H9 (cell line): ENCODE measurements at regions not wholly inside any gene's neighbourhood (a gene's known extent, or its start where the extent isn't known, plus 50 kb on each side); places are given as distances from the start of the nearest gene placed in this dataset.

Experiments used
- DNase-seq: peaks from one replicate; pipeline ENCODE4 v3.0.0-alpha.2; 2017
- H2AFZ ChIP-seq: one replicate; pipeline ENCODE4 v1.6.1; 2013; ENCODE audit warnings: mild to moderate bottlenecking, low read length, control low read depth, moderate library complexity
- H2AK5ac ChIP-seq: 2 replicates; pipeline ENCODE4 v1.6.1; 2013; ENCODE audit warnings: low read length, control low read depth, mixed read lengths; ENCODE audit not compliant: insufficient read length
- H2BK120ac ChIP-seq: one replicate; pipeline ENCODE4 v1.6.1; 2013; ENCODE audit warnings: low read depth, mild to moderate bottlenecking, low read length, control low read depth, inconsistent platforms; ENCODE audit not compliant: poor library complexity, severe bottlenecking
- H2BK12ac ChIP-seq: 2 replicates; pipeline ENCODE4 v1.6.1; 2013; ENCODE audit warnings: low read length, control low read depth, mixed read lengths, low read depth; ENCODE audit not compliant: insufficient read length
- H2BK15ac ChIP-seq: 2 replicates; pipeline ENCODE4 v1.6.1; 2013; ENCODE audit warnings: low read depth, low read length, control low read depth
- H2BK20ac ChIP-seq: one replicate; pipeline ENCODE4 v1.6.1; 2013; ENCODE audit warnings: low read depth, mild to moderate bottlenecking, low read length, control low read depth, inconsistent platforms; ENCODE audit not compliant: poor library complexity, severe bottlenecking
- H2BK5ac ChIP-seq: 2 replicates; pipeline ENCODE4 v1.6.1; 2013; ENCODE audit warnings: low read length, control low read depth, mixed read lengths; ENCODE audit not compliant: insufficient read length
- H3K14ac ChIP-seq: 2 replicates; pipeline ENCODE4 v1.6.1; 2013; ENCODE audit warnings: low read length, control low read depth; ENCODE audit not compliant: insufficient read depth
- H3K18ac ChIP-seq: 2 replicates; pipeline ENCODE4 v1.6.1; 2013; ENCODE audit warnings: low read depth, mild to moderate bottlenecking, mixed read lengths, low read length, control low read depth; ENCODE audit not compliant: insufficient read length
- H3K23ac ChIP-seq: 2 replicates; pipeline ENCODE4 v1.6.1; 2013; ENCODE audit warnings: low read length, control low read depth, mixed read lengths, low read depth; ENCODE audit not compliant: insufficient read length
- H3K23me2 ChIP-seq: 2 replicates; pipeline ENCODE4 v1.6.1; 2013; ENCODE audit warnings: low read depth, mild to moderate bottlenecking, mixed read lengths, low read length, control low read depth; ENCODE audit not compliant: insufficient read length, poor library complexity, severe bottlenecking
- H3K27ac ChIP-seq: 2 replicates; pipeline ENCODE4 v1.5.1; 2013; ENCODE audit warnings: low read length, control low read depth, mixed read lengths, low read depth; ENCODE audit not compliant: insufficient read length
- H3K27me3 ChIP-seq: 2 replicates; pipeline ENCODE4 v1.6.1; 2013; ENCODE audit warnings: low read length, control low read depth, inconsistent platforms; ENCODE audit not compliant: insufficient read depth
- H3K4ac ChIP-seq: 2 replicates; pipeline ENCODE4 v1.6.1; 2013; ENCODE audit warnings: low read depth, mild to moderate bottlenecking, control low read depth, inconsistent platforms, low read length, moderate library complexity
- H3K4me1 ChIP-seq: 2 replicates; pipeline ENCODE4 v1.6.1; 2013; ENCODE audit warnings: low read length, control low read depth, inconsistent platforms; ENCODE audit not compliant: insufficient read depth
- H3K4me2 ChIP-seq: 2 replicates; pipeline ENCODE4 v1.6.1; 2013; ENCODE audit warnings: low read length, control low read depth, mixed read lengths; ENCODE audit not compliant: insufficient read length, insufficient read depth
- H3K56ac ChIP-seq: 2 replicates; pipeline ENCODE4 v1.6.1; 2013; ENCODE audit warnings: low read depth, mild to moderate bottlenecking, mixed read lengths, low read length, control low read depth; ENCODE audit not compliant: insufficient read length
- H3K79me1 ChIP-seq: 2 replicates; pipeline ENCODE4 v1.6.1; 2013; ENCODE audit warnings: low read depth, mild to moderate bottlenecking, moderate library complexity, low read length, control low read depth, inconsistent platforms; ENCODE audit not compliant: insufficient read depth, poor library complexity, severe bottlenecking
- H3K79me2 ChIP-seq: 2 replicates; pipeline ENCODE4 v1.6.1; 2013; ENCODE audit warnings: low read length, control low read depth, inconsistent platforms; ENCODE audit not compliant: insufficient read depth
- H3K9ac ChIP-seq: 2 replicates; pipeline ENCODE4 v1.6.1; 2013; ENCODE audit warnings: low read length, control low read depth, mixed read lengths; ENCODE audit not compliant: insufficient read length; ENCODE audit errors: extremely low read depth
- H3K9me3 ChIP-seq: one replicate; pipeline ENCODE4 v1.6.1; 2013; ENCODE audit warnings: low read depth, low read length, inconsistent platforms; ENCODE audit not compliant: control insufficient read depth
- H3T11ph ChIP-seq: one replicate; pipeline ENCODE4 v1.6.1; 2013; ENCODE audit warnings: mild to moderate bottlenecking, low read length, control low read depth, inconsistent platforms
- H4K20me1 ChIP-seq: one replicate; pipeline ENCODE4 v1.6.1; 2013; ENCODE audit not compliant: control insufficient read depth, insufficient read length, insufficient read depth
- H4K5ac ChIP-seq: 2 replicates; pipeline ENCODE4 v1.6.1; 2013; ENCODE audit warnings: low read depth, mild to moderate bottlenecking, mixed read lengths, low read length, control low read depth; ENCODE audit not compliant: insufficient read length
- H4K8ac ChIP-seq: replicated peaks from 2 replicates; pipeline ENCODE4 v1.6.1; 2013; ENCODE audit warnings: low read length, control low read depth, mixed read lengths, low read depth; ENCODE audit not compliant: insufficient read length
- H4K91ac ChIP-seq: 2 replicates; pipeline ENCODE4 v1.6.1; 2013; ENCODE audit warnings: low read depth, mild to moderate bottlenecking, moderate library complexity, mixed read lengths, low read length, control low read depth; ENCODE audit not compliant: insufficient read length
- H3K27ac Mint-ChIP-seq, 3 experiments: 2 replicates in 2 of 3; 3 replicates in 1 of 3; pipeline ENCODE4 v1.8.0; 2020 to 2021; ENCODE audit warnings: mixed read lengths in 3 of 3, mild to moderate bottlenecking in 1 of 3, moderate library complexity in 1 of 3
- H3K27me3 Mint-ChIP-seq: 2 replicates; pipeline ENCODE4 v1.8.0; 2021; ENCODE audit warnings: low read depth, mild to moderate bottlenecking, moderate library complexity, mixed read lengths
- H3K36me3 Mint-ChIP-seq, 3 experiments: 2 replicates in 2 of 3; 3 replicates in 1 of 3; pipeline ENCODE4 v1.8.0; 2020 to 2021; ENCODE audit warnings: low read depth in 3 of 3, mixed read lengths in 3 of 3; ENCODE audit not compliant: insufficient read depth in 1 of 3
- H3K4me1 Mint-ChIP-seq, 2 experiments: 2 replicates each; pipeline ENCODE4 v1.8.0; 2020; ENCODE audit warnings: mixed read lengths in 2 of 2
- H3K4me3 Mint-ChIP-seq, 2 experiments: 2 replicates in 1 of 2; 3 replicates in 1 of 2; pipeline ENCODE4 v1.8.0; 2020 to 2021; ENCODE audit warnings: mild to moderate bottlenecking in 2 of 2, mixed read lengths in 2 of 2, moderate library complexity in 1 of 2
- H3K9me3 Mint-ChIP-seq, 2 experiments: 2 replicates in 1 of 2; 3 replicates in 1 of 2; pipeline ENCODE4 v1.8.0; 2020; ENCODE audit warnings: mild to moderate bottlenecking in 2 of 2, mixed read lengths in 2 of 2, moderate library complexity in 1 of 2
- WGBS: extraction: QIAGEN DNeasy Blood & Tissue Kit; methylation state at CpG from one replicate; pipeline ENCODE4 v1.1.7; 2013; ENCODE audit warnings: missing lambda C conversion rate, low lambda C conversion rate, mixed read lengths; ENCODE audit not compliant: insufficient read length; ENCODE audit errors: extremely low coverage; 5-methylcytosine and 5-hydroxymethylcytosine counted together
- TF ChIP-seq, protein P1 (sequence below): fragments of 200-600 bp; sonication (generic); conservative IDR thresholded peaks from 3 replicates; pipeline ENCODE4 v1.8.0; 2021; ENCODE audit warnings: antibody characterized with exemption, mild to moderate bottlenecking

DNA sequence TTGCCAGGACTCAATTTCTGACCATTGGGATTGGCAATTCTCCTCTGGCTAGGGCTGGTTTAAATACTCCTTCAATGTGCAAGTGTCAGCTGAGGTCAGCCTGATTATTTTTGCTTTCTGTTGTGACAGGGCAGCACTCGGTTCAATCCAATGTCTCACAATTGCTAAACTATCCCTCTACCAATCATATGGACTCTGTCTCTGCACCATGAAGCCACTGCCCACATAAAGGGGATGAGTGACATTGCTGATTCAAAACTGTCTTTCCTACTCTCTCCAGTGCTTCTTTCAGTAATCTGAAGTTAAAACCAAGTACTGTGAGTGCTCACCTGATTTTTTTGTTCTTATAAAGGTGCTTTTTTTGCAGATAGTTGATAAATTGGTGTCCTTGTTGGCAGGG lies 1030.7 kb downstream of the GLUD2 start:
- no peak overlapping the region for H3T11ph ChIP-seq
- H2BK15ac ChIP-seq, result no peak overlapping the region
- no peak overlapping the region for H3K14ac ChIP-seq
- no CpG with 5 or more reads among the region's 1 CpG for WGBS
- no peak overlapping the region for H3K4ac ChIP-seq
- peaks cover 0 to 4% (median 0%) of the 10 kb centered on the region in 3 experiments; a peak in 1 of 7 replicates for H3K36me3 Mint-ChIP-seq
- no peaks in the 10 kb centered on the region for H3K23me2 ChIP-seq
- no peak overlapping the region for H3K18ac ChIP-seq
- no peaks in the 10 kb centered on the region for H4K20me1 ChIP-seq
- no peak overlapping the region for H3K27ac ChIP-seq
- H3K56ac ChIP-seq, result no peak overlapping the region
- H3K4me3 Mint-ChIP-seq, result no peak overlapping the region
- no peak overlapping the region for H4K5ac ChIP-seq
- no peak overlapping the region for H2BK120ac ChIP-seq
- H3K9ac ChIP-seq, result no peak overlapping the region
- H3K9me3 Mint-ChIP-seq, result peaks cover 1 to 58% of the 10 kb centered on the region in 2 experiments; a peak in 3 of 5 replicates
- no peak overlapping the region for H2BK5ac ChIP-seq
- no peaks in the 10 kb centered on the region for H3K4me1 ChIP-seq
- no peak overlapping the region for H3K23ac ChIP-seq
- H3K27ac Mint-ChIP-seq, result no peak overlapping the region
- DNase-seq, result no peak
- no peak overlapping the region for H2BK20ac ChIP-seq
- H2AFZ ChIP-seq, result no peak overlapping the region
- no peaks in the 10 kb centered on the region for H3K79me2 ChIP-seq
- H3K79me1 ChIP-seq, result no peaks in the 10 kb centered on the region
- H3K9me3 ChIP-seq, result no peaks in the 10 kb centered on the region
- H2AK5ac ChIP-seq, result no peak overlapping the region
- no peak overlapping the region for H2BK12ac ChIP-seq
- no peaks in the 10 kb centered on the region for H3K4me1 Mint-ChIP-seq
- H3K4me2 ChIP-seq, result no peak overlapping the region
- no peaks in the 10 kb centered on the region for H3K27me3 Mint-ChIP-seq
- TF ChIP-seq, protein P1, sequence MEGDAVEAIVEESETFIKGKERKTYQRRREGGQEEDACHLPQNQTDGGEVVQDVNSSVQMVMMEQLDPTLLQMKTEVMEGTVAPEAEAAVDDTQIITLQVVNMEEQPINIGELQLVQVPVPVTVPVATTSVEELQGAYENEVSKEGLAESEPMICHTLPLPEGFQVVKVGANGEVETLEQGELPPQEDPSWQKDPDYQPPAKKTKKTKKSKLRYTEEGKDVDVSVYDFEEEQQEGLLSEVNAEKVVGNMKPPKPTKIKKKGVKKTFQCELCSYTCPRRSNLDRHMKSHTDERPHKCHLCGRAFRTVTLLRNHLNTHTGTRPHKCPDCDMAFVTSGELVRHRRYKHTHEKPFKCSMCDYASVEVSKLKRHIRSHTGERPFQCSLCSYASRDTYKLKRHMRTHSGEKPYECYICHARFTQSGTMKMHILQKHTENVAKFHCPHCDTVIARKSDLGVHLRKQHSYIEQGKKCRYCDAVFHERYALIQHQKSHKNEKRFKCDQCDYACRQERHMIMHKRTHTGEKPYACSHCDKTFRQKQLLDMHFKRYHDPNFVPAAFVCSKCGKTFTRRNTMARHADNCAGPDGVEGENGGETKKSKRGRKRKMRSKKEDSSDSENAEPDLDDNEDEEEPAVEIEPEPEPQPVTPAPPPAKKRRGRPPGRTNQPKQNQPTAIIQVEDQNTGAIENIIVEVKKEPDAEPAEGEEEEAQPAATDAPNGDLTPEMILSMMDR, result no peak
- H3K27me3 ChIP-seq, result no peaks in the 10 kb centered on the region
- no peak overlapping the region for H4K91ac ChIP-seq
- H4K8ac ChIP-seq, result no peak overlapping the region
